GM12878 (cell line): ENCODE measurements at regions not wholly inside any gene's neighbourhood (a gene's known extent, or its start where the extent isn't known, plus 50 kb on each side); places are given as distances from the start of the nearest gene placed in this dataset.

Experiments used
- ATAC-seq: fragments of 200-7000 bp; cut with Tn5 transposase; 3 replicates; pipeline ENCODE4 v1.9.1; 2020; ENCODE audit warnings: mild to moderate bottlenecking, moderate library complexity
- BruUV-seq: library from RNA; stranded (reverse); fragments of 400-500 nt; replicated peaks from 2 replicates; lab custom pipeline; 2021; lab: Mats Ljungman, UMichigan
- CTCF ChIA-PET: fragments of 300-600 bp; sonication (Branson Sonifier 250); formaldehyde crosslinking; extraction: SDS; loops from one replicate; lab custom pipeline; 2021; ENCODE audit warnings: inconsistent platforms; lab: Yijun Ruan, JAX
- POLR2A ChIA-PET: fragments of 350-600 bp; formaldehyde crosslinking; extraction: SDS; loops from one replicate; lab custom pipeline; 2021; ENCODE audit warnings: inconsistent platforms; lab: Charles Lee
- RAD21 ChIA-PET: fragments of 300-600 bp; sonication (Branson Sonifier 250); formaldehyde crosslinking; loops from one replicate; lab custom pipeline; 2023; ENCODE audit warnings: antibody characterized with exemption; ENCODE audit not compliant: unreplicated experiment; lab: Charles Lee
- SMC1A ChIA-PET: fragments of 300-600 bp; sonication (Branson Sonifier 250); formaldehyde crosslinking; loops from one replicate; lab custom pipeline; 2023; ENCODE audit not compliant: unreplicated experiment, uncharacterized antibody; lab: Charles Lee
- DNase-seq: peaks from one replicate; pipeline ENCODE4 v3.0.0-alpha.2; 2011; ENCODE audit warnings: low read depth, low spot score
- FAIRE-seq: peaks from 3 replicates; lab custom pipeline; 2011; peaks lifted over from hg19 to GRCh38; lab: Jason Lieb, UNC
- H2AFZ ChIP-seq: 2 replicates; pipeline ENCODE4 v1.6.0; 2011; ENCODE audit warnings: low read depth, low read length, control low read depth; ENCODE audit not compliant: control insufficient read depth
- H3K27ac ChIP-seq: 2 replicates; pipeline ENCODE4 v1.5.1; 2011; ENCODE audit warnings: control low read depth; ENCODE audit not compliant: control insufficient read depth, insufficient read depth
- H3K27me3 ChIP-seq, 2 experiments: replicated peaks in 1 of 2; 2 replicates each; pipeline versions ENCODE4 v1.6.0 to v1.6.1; 2011; ENCODE audit warnings: low read length in 1 of 2; ENCODE audit not compliant: control insufficient read depth in 2 of 2, insufficient read depth in 2 of 2
- H3K36me3 ChIP-seq, 2 experiments: 2 replicates each; pipeline ENCODE4 v1.5.1; 2011; ENCODE audit warnings: low read length in 1 of 2; ENCODE audit not compliant: control insufficient read depth in 2 of 2, insufficient read depth in 2 of 2
- H3K4me1 ChIP-seq: 2 replicates; pipeline ENCODE4 v1.6.1; 2011; ENCODE audit warnings: mild to moderate bottlenecking, low read length, moderate library complexity, mixed read lengths; ENCODE audit not compliant: control insufficient read depth, insufficient read depth
- H3K4me2 ChIP-seq: 2 replicates; pipeline ENCODE4 v1.6.0; 2011; ENCODE audit warnings: control low read depth; ENCODE audit not compliant: control insufficient read depth, insufficient read depth
- H3K4me3 ChIP-seq: fragments of 200-600 bp; sonication (generic); 2 replicates; pipeline ENCODE4 v1.5.1; 2016
- H3K79me2 ChIP-seq: 2 replicates; pipeline ENCODE4 v1.6.0; 2011; ENCODE audit warnings: low read length; ENCODE audit not compliant: control insufficient read depth, insufficient read depth
- H3K9ac ChIP-seq: 2 replicates; pipeline ENCODE4 v1.8.0; 2011; ENCODE audit warnings: low read length, control low read depth, mixed read lengths; ENCODE audit not compliant: control insufficient read depth, insufficient read depth
- H3K9me3 ChIP-seq: replicated peaks from 3 replicates; pipeline ENCODE4 v1.5.1; 2011; ENCODE audit warnings: mild to moderate bottlenecking, low read length; ENCODE audit not compliant: control insufficient read depth, insufficient read depth
- H4K20me1 ChIP-seq: 2 replicates; pipeline ENCODE4 v1.6.0; 2011; ENCODE audit not compliant: control insufficient read depth, insufficient read depth
- CBX5 ChIP-seq: sonication (generic); IDR thresholded peaks from 2 replicates; pipeline ENCODE4 v1.6.1; 2016; ENCODE audit warnings: low read depth, moderate library complexity, mild to moderate bottlenecking, inconsistent platforms
- MTA3 ChIP-seq: IDR thresholded peaks from 2 replicates; pipeline ENCODE4 v1.6.1; 2012; ENCODE audit warnings: low read length, inconsistent platforms, borderline replicate concordance
- SIX5 ChIP-seq: IDR thresholded peaks from 2 replicates; pipeline ENCODE4 v1.6.1; 2011; ENCODE audit warnings: mild to moderate bottlenecking, low read depth, low read length, moderate library complexity; ENCODE audit not compliant: severe bottlenecking
- TAF1 ChIP-seq: IDR thresholded peaks from 2 replicates; pipeline ENCODE4 v1.6.1; 2011; ENCODE audit warnings: mild to moderate bottlenecking, low read depth, low read length, borderline replicate concordance
- ZBED1 ChIP-seq: IDR thresholded peaks from 2 replicates; pipeline ENCODE4 v1.6.1; 2016; ENCODE audit warnings: borderline replicate concordance
- ZBTB40 ChIP-seq: fragments of 450-650 bp; IDR thresholded peaks from 2 replicates; pipeline ENCODE4 v1.6.1; 2016; ENCODE audit warnings: mild to moderate bottlenecking, moderate library complexity, borderline replicate concordance
- ZNF687 ChIP-seq: fragments of 450-650 bp; IDR thresholded peaks from 2 replicates; pipeline ENCODE4 v1.6.1; 2017; ENCODE audit warnings: mild to moderate bottlenecking, moderate library complexity
- WGBS: methylation state at CpG from one replicate; pipeline ENCODE4 v1.1.6; 2016; ENCODE audit warnings: low lambda C conversion rate; ENCODE audit not compliant: insufficient replicate concordance, insufficient coverage; ENCODE audit errors: missing lambda C conversion rate; 5-methylcytosine and 5-hydroxymethylcytosine counted together
- in situ Hi-C: fragments of 300-500 bp; cut with MboI; formaldehyde crosslinking; loops from 9 replicates; pipeline ENCODE4 v1.14.3; 2018; ENCODE audit warnings: mixed read lengths
- intact Hi-C: fragments of 100-400 bp; cut with micrococcal nuclease; formaldehyde crosslinking; loops from one replicate; pipeline ENCODE4 v1.14.2; 2022; ENCODE audit not compliant: unreplicated experiment

- 23% methylated on average over 2 of the region's 3 CpGs for WGBS
- BruUV-seq: no TSS peak
- Histone ChIP-seq H3K79me2 (no peaks in the 10 kb centered on the region), H3K27ac (no peak overlapping the region), H3K36me3 (no peaks in the 10 kb centered on the region), H3K4me1 (no peaks in the 10 kb centered on the region), H3K9ac (no peak overlapping the region), H3K4me2 (no peak overlapping the region), H3K4me3 (no peak overlapping the region), H3K9me3 (no peaks in the 10 kb centered on the region; the same call in 2 of the 3 replicates), H2AFZ (no peak overlapping the region), H3K27me3 (0 out of 4 replicates have a peak, but pooled peaks cover 0 to 2% of the 10 kb centered on the region in 2 experiments), H4K20me1 (no peaks in the 10 kb centered on the region)
- FAIRE-seq (no peak), DNase-seq (no peak), ATAC-seq (no peak)
- in situ Hi-C loops (no loop called here), intact Hi-C loops (no loop called here)
- RAD21 ChIA-PET: no interaction called here
- SMC1A ChIA-PET: no interaction called here
- CTCF ChIA-PET: interaction anchor here (1.0 kb wide), 1 partner anchor 8 kb away, joined by 3 read pairs; no protein-coding TSS in a partner anchor
- TF ChIP-seq MTA3: no peak
- no peak for TF ChIP-seq CBX5
- no peak for TF ChIP-seq ZBTB40
- POLR2A ChIA-PET: no interaction called here
Observed at GRCh38 chr4:56732301-56732700, 51.2 kb upstream of the HOPX start.

GRCh38 chr4:56731857-56732256 is 50.8 kb upstream of the HOPX start:
- H3K36me3 ChIP-seq: no peaks in the 10 kb centered on the region
- H3K79me2 ChIP-seq: no peaks in the 10 kb centered on the region
- H3K4me1 ChIP-seq: no peaks in the 10 kb centered on the region
- ChIA-PET POLR2A (no interaction called here), CTCF (no interaction called here), RAD21 (no interaction called here), SMC1A (no interaction called here)
- H3K27me3 ChIP-seq: 0 out of 4 replicates have a peak, but pooled peaks cover 0 to 2% of the 10 kb centered on the region in 2 experiments
- no peak overlapping the region for H3K4me2 ChIP-seq
- H3K9me3 ChIP-seq: no peaks in the 10 kb centered on the region; the same call in 2 of the 3 replicates
- no peak overlapping the region for H3K27ac ChIP-seq
- BruUV-seq: no TSS peak
- no peak overlapping the region for H2AFZ ChIP-seq
- DNase-seq: no peak
- no peaks in the 10 kb centered on the region for H4K20me1 ChIP-seq
- no peak for FAIRE-seq
- no peak for ATAC-seq
- H3K4me3 ChIP-seq: no peak overlapping the region
- 23% methylated on average over 8 of the region's 8 CpGs for WGBS
- intact Hi-C loops: no loop called here
- in situ Hi-C loops: no loop called here
- H3K9ac ChIP-seq: no peak overlapping the region
- TF ChIP-seq ZBED1: no peak
- no peak for TF ChIP-seq ZNF687
- TF ChIP-seq TAF1: no peak
- TF ChIP-seq SIX5: no peak
